Adipose tissue (tissue), 3 donors: ENCODE measurements at regions not wholly inside any gene's neighbourhood (a gene's known extent, or its start where the extent isn't known, plus 50 kb on each side); places are given as distances from the start of the nearest gene placed in this dataset.

Experiments used
- H3K27ac ChIP-seq: one replicate; pipeline ENCODE4 v1.5.1; 2013; ENCODE audit warnings: low read depth, low read length
- WGBS, 3 donors: extraction: QIAGEN DNeasy Blood & Tissue Kit; methylation state at CpG; one replicate each; pipeline ENCODE4 v1.1.7; 2013; 5-methylcytosine and 5-hydroxymethylcytosine counted together
- donor health status: healthy with polysubstance abuse.
- donor health status: Bipolar disorder and iron deficiency.
- donor health status: healthy.

DNA sequence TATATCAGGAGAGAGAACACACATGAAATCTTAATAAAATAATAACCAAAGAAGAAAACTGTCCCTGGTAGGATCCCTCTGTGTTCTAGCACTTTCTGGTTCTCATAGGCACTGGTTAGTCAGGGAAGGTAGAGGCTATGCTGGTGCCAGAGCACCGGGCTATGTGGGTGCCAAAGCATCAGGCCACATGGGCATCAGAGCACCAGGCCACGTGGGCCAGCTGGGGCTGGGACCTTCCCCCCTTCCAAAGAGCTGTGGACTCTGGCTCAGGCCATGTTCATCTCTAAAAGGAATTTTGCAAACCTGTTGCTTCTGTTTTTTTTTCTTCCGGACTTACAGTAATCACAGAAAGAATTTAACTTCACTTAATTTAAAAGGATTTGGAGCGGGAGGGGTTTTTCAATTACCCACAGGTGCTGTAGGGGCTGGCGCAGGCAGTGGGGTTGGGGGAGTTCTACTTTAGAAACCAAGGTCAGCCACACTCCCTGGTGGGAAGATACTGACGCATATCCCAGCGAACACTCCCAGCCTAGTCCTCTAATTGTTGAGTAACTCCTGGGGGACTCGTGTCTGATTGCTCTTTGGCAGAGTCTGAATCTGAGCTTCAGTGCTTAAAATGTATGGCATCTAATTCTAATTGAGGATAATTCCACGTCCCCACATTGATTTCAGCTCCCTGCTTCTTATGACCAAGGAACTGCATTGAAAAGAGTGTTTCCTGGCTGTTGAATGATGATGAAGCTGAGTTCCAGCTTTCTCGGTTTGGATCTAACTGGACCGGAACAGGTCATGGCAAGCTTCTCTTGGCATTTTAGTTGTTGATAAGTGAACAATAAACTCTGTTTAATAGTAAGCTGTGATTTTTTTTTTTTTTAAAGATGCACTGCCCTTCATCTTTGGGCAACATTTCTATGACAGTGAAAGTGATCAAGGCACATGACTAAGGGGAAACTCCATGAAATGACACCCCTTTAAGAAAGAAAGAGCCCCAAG is 110.7 kb upstream of the FZD8 start:
- 42 to 63% (median 46%) methylated on average over 11 of the region's 11 CpGs for WGBS, 3 donors
- H3K27ac ChIP-seq: no peak overlapping the region

DNA sequence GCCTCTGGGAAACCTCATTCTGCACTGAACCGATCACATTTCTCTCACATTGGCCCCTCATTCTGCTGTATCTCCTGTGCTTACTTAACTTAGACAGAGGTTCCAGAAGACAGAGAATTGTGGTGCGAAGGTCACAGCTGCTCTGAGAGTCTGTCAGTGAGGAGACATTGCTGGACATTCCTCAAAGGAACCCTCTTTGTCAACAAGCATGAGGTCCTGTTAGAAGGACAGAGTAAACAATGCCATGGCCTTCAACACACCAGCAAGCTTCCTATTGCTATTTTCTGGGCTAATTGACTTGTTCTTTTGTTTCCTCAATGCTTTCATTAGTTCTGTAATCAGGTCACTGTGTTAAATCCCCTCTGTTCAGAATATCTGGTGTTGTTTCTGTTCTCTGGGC is 109.3 kb upstream of the FZD8 start:
- WGBS, 3 donors: 52 to 87% (median 77%) methylated on average over 2 of the region's 2 CpGs
- no peak overlapping the region for H3K27ac ChIP-seq

DNA sequence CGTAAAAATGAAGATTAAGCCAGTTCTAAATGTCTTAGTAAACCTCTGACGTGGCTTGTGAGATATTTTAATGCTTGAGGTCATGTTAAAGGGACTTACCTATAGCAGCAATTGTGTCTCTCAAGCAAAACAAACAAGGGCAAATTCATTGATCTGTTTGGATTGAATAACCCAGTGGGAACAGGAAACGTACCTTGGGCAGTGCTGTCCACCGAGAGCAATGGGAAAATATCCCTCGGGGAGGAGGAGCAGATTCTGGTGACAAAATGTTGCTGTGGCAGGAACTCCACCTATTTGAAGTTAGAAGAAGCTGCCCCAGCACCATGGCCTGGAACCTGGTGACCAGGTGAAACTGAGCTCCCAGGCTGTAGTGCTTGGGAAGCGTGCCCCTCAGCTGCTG is 107.1 kb upstream of the FZD8 start:
- 60 to 93% (median 93%) methylated on average over 6 of the region's 6 CpGs for WGBS, 3 donors

DNA sequence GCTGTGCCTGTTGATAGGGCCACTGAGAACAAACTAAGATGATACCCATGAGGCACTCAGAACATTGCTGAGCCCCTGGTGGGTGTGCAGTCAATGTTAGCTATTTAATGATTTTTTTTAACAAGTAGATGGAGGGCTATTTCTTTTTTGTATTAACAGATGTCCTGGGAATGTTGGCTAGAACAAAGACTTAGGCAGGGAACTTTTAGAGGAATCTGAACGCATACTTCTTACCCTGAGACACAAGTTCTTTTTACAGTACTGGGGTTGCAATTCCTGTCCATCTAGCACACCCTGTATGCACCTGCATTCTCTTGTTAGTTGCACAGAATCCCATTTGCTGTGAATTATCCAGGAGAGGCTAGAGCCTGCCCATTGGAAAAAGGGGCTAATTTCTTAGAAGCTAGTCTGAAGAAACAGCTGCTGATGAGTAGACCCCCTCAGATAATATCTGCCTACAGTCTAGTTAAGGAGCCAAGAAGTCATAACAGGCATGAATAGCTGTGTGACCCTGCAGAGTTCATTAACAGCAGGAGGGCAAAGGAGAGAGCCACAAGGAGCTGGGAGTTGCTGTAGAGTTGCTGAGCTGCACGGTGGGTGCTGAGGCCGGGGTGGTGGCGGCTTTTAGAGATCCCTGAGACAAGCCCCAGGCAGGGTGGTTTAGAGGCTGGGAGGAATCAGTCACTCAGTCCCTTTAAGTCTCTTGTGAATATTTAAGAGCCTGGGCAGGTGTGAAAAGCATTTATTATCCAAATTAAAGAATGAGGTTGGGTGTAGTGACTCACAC is 103.7 kb upstream of the FZD8 start:
- WGBS, 3 donors: 88 to 94% (median 92%) methylated on average over 4 of the region's 4 CpGs

More for the DNA sequence above, 107.1 kb upstream of the FZD8 start:
- H3K27ac ChIP-seq: no peak overlapping the region

DNA sequence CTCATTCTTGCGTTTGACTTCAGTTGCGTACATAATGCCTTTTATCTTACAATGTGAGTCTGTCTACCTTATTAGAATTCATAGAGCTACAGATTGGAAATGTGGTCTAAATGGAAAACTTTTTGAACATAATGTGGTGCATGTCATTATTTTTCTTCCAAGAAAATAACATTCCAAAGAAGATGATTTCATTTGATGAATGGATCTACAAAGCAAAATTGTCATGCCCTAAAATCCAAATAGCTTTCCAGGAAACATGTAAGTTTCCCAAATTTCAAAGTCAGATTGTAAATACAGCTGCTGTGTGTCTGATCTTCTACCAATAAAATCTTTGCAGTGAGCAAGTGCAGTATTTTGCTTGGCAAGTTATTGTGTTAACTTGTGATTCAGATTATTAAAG is 101.8 kb upstream of the FZD8 start:
- H3K27ac ChIP-seq: no peak overlapping the region
- 82 to 86% (median 85%) methylated on average over 2 of the region's 2 CpGs for WGBS, 3 donors

More for the DNA sequence above, 103.7 kb upstream of the FZD8 start:
- H3K27ac ChIP-seq: no peak overlapping the region

DNA sequence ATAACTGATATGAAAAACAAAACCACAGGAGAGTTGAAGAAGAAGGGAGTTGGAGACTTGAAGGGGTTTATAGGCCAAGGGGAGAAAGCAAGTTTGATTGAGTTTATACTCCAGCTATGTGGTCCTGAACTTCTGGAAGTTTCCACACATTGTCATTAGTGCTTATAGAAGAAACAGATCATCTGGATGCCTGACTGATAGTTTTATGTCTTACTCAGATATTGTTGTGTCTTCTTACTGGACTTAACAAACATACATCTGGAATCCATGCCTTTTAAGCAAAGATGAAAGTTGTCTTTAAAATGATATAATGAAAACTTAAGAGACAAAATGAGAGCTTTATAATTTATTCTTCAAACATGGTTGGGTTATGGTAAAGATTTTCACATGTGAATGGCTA is 101.3 kb upstream of the FZD8 start:
- H3K27ac ChIP-seq: no peak overlapping the region

DNA sequence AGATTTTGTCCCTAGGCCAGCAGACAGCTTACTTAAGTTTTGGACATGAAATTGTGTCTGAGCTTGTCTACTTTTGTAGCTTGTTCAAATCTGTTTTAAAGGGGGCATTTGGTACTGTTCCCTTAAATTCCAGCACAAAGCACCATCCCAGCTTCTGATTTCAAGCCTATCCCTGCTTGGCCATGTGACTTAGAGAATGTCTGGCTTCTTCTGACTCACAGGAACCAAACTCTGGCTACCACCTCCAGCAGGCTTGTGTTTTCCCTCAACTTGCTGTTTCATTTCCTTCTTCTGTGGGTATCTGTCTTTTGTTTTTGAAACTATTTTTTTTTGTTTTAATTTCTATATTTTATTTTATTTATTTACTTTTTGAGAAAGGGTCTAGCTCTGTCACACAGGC is 97.9 kb upstream of the FZD8 start:
- no peak overlapping the region for H3K27ac ChIP-seq

DNA sequence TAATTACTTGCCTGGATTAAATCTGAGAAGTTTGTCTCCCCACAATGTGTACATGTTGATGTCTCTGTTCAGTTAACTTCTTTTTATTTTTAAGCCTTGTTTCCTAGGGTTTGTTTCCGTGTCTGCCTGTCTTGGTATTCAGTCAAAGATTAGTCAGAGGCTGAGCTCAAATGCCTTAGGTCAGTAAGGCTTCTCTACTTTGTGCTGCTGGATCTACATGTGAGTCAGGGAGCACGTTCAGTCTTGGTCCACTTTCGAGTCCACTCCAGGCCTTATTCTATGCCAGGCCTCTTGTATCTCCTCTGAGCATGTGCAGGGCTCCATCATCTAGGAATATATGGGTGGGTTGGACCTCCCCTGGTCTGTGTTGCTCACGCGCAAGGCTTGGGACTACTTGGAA is 93.3 kb upstream of the FZD8 start:
- WGBS, 3 donors: 82 to 91% (median 91%) methylated on average over 5 of the region's 5 CpGs

DNA sequence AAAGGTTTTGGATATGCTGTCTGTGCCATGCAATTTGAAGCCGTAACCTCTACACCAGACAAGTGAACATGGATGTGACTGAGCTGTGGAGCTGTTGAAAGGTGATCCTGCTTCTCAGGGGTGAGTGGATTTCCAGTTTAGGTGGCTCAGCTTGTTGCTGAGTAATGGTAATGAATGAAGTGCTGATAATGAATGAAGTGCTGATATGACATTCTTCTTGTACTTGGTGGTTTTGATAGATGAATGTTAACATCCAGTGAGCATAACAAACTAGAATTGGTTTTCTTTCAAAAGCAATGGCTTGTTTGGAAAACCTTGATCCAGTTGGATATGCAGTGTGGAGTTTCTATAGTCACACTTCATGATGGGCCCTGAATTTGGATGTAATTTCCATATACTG is 89.7 kb upstream of the FZD8 start:
- H3K27ac ChIP-seq: no peak overlapping the region
- WGBS, 3 donors: 92 to 96% (median 95%) methylated on average over 1 of the region's 1 CpG

More for the DNA sequence above, 93.3 kb upstream of the FZD8 start:
- H3K27ac ChIP-seq: no peak overlapping the region

DNA sequence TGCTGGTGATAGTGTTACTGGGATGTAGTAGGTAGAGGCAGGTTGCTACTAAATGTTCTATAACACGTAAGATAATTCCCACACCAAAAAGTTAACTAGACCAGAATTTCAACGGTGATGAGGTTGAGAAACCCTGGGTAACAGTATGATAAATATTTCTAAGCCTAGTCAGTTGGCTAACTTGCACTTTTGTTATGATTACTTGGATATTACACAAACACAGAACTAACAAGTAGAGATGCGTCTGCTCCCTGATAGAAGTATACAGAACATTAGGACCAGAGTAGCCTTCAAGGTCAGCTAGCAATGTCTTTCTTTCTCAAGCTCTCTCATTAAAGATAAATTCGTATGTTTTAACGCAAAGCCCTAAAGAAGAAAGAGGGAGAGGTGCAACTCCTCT is 86.2 kb upstream of the FZD8 start:
- no peak overlapping the region for H3K27ac ChIP-seq
- 59 to 77% (median 73%) methylated on average over 5 of the region's 5 CpGs for WGBS, 3 donors

DNA sequence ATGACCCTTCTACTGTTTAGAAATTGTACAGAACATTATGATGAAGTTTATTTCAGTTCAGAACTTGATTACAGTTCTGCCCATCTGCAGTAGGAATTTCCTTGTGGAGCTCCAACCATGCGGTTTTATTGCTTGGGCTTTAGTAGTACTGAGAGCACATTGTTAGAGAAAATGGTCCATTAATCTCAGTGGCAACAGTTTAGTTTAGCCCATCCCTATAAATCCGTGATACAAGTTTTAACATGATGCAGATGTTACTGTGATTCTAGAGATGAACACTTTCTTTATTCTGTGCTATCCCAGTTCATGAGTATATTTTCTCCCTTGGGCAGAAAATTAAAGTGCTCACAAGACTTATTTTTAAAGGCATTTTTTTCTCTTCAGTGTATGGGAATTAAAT is 84.8 kb upstream of the FZD8 start:
- WGBS, 3 donors: 71 to 75% (median 72%) methylated on average over 2 of the region's 2 CpGs
- H3K27ac ChIP-seq: no peak overlapping the region

DNA sequence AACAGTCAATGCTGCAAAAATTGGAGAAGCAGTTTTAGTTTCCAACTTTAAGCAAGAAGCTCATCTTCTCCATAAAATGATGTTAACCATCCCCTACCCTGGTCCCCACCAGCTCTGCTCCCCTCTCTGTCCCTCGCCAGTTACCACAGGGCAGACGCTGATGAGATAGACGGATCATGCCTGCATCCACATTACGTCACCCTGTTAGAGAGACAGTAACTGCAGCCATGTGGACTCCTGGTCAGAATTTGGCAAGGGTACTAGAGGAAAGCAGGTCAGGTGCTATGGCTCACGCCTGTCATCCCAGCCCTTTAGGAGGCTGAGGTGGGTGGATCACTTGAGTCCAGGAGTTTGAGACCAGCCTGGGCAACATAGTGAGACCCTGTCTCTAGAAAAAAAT is 81.9 kb upstream of the FZD8 start:
- 86 to 93% (median 93%) methylated on average over 5 of the region's 5 CpGs for WGBS, 3 donors
- H3K27ac ChIP-seq: no peak overlapping the region

DNA sequence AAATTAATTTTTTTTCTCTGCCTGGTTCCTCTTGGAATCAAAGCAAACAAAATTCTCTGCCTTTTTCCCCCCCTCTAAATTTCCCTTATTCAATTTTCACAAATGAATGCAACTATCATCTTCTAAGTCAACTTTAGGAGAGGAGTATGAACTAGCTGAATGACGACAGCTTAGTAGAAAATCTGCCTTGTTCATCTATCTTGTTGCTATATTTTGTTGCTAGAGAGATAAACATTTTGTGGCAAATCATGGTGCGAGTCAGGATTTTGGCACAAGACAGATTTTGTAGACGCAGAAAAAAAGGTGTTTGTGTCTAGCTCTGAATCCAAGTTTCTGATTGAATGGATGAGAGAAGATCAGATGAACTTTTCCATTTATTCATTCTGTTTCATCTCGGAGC is 81.0 kb upstream of the FZD8 start:
- no peak overlapping the region for H3K27ac ChIP-seq
- WGBS, 3 donors: 74 to 83% (median 74%) methylated on average over 4 of the region's 4 CpGs

DNA sequence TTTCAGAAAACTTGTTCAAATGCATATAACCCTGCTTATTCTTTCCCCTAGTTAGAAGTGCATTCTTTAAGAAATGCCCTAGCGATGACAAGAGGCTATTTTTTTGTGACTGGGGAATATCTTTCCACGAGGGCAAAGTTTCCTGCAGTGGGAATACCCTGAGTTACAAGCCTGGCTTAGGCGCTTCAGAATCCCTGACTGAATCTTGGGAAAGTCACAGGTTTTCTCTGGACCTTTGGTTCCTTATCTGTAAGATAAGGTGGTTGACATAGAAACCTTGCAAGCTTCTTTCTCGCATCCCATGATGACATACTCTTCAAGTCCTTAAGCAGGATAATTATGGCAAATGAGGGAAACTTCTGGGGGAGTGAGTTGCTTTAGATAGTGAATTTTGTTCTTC is 80.5 kb upstream of the FZD8 start:
- H3K27ac ChIP-seq: no peak overlapping the region
- 45 to 78% (median 77%) methylated on average over 4 of the region's 4 CpGs for WGBS, 3 donors

DNA sequence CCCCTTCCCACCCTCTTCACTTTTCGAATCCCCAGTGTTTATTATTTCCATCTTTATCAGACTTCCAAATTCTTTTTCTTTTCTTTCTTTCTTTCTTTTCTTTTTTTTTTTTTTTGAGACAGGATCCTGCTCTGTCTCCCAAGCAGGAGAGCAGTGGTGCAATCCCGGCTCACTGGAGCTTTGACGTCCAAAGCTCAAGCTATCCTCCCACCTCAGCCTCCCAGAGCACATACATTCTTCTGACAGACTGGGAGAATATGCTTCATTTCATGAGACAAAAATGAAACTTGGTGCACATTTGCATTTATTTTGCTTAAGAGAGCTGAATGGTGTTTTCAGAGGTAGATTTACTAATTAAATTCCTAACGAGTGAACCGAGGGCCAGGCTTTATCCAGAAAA is 80.1 kb upstream of the FZD8 start:
- WGBS, 3 donors: 78 to 88% (median 80%) methylated on average over 5 of the region's 5 CpGs
- no peak overlapping the region for H3K27ac ChIP-seq

DNA sequence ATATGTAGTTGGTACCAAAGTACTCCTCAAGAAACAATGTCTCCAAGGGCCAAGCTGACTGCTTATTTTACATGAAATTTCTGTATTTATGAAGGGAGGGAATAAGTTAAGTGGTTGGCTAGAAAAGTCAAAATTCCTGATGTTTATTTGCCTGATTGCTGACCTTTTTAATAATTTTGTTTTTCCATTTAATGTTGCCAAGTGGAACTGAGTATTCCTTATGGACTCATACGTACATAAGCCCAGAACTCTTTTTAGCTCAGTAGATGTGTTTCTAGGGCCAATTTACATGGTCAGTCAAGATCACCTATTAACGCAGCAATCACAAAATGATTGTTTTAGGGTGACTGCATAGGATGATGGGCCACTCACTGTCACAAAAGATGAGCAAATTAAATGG is 78.3 kb upstream of the FZD8 start:
- 71 to 83% (median 75%) methylated on average over 2 of the region's 2 CpGs for WGBS, 3 donors
- H3K27ac ChIP-seq: no peak overlapping the region

DNA sequence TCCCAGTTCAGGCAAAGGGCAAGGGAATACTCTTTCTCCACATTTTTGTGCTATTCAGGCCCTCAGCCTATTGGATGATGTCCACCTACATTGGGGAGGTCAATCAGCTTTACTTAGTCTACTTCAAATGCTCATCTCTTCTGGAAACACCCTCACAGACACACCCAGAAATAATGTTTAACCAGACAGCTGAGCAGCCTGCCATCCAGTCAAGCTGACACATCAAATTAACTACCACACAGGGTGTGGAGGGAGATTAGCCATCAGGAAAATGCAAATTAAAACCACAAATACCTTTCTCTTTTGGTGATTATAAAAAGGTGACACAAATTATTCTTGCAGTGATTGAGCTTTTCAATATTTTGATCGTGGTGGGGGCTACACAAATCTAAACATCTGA is 74.7 kb upstream of the FZD8 start:
- WGBS, 3 donors: 71 to 82% (median 74%) methylated on average over 1 of the region's 1 CpG
- no peak overlapping the region for H3K27ac ChIP-seq

DNA sequence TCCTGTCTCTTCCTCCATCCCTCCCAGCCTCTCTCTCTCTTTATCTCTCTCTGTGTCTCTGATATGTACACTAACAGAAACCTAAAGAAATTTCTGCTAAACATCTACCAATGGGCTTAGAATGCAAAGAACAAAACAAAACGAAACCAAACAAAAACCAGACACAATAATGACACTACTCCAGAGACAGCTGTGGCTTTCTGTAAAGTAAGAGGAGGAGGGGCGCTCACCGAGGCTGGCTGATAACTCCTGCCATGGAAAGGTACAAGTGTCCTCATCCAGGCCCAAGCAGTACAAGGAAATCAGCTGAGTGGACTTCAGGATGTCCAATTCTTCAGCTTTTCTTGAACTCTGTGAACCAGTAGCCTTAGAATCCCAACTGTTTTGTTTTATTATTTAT is 70.4 kb upstream of the FZD8 start:
- 64 to 75% (median 73%) methylated on average over 3 of the region's 3 CpGs for WGBS, 3 donors

DNA sequence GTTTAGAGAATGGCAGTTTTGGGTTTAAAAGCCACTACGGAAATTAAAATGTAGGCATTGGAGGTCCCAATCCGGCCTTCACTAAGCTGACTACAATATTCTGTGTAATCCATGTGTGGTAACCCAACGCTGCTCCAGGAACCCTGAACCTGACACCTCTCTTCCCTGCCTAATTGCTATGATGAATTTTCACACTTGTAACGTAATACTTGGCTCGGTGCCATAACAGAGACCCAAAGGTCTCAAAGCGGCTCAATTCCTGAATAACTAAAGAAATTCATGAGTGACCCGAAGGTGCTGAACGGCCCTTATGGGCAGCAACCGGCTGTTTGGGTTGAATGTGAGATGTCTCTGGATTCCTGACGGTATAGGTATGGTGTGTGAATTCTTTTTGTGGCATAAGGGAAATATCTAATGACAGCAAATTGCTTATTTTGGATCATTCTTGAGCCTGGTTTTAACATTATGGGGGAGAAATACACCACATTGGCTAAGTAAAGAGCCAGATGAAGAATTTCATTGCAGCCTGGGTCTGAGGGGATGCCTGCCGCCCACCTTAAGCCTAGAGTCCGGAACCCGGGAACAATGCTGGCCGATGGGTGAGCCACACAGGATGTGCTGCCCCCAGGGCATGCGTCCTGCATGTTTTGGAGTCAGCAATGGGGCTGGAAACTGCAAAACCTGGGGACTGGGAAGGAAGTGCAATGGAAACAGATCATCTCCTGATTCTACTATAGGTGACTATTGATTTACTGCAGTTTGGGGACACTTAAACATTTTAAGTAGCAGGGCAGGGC is 69.7 kb upstream of the FZD8 start:
- 64 to 76% (median 64%) methylated on average over 15 of the region's 15 CpGs for WGBS, 3 donors
- no peak overlapping the region for H3K27ac ChIP-seq

More for the DNA sequence above, 70.4 kb upstream of the FZD8 start:
- H3K27ac ChIP-seq: no peak overlapping the region
